ENCODE measurements at regions not wholly inside any gene's neighbourhood (a gene's known extent, or its start where the extent isn't known, plus 50 kb on each side); places are given as distances from the start of the nearest gene placed in this dataset.

DNA sequence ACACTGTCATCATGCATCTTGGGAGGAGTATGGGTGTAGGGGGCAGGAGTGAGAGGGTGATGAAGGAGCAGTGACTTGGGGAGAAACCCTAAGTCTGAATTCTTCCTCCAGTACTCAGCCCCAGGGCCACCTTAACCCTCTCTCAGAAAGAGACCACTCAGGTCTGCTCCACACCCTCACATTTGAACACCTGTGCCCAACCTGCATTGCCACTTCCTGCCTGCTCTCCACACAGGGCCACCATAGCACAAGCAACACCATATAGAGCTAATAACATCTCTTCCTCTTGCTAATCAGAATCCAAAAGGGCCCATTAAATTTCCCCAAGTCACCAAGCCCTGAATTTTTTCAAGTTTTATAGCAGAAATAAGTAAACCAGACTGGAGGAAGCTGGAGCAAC lies 278.7 kb downstream of the KDM5D start (continued):
- TF ChIP-seq, protein P1, sequence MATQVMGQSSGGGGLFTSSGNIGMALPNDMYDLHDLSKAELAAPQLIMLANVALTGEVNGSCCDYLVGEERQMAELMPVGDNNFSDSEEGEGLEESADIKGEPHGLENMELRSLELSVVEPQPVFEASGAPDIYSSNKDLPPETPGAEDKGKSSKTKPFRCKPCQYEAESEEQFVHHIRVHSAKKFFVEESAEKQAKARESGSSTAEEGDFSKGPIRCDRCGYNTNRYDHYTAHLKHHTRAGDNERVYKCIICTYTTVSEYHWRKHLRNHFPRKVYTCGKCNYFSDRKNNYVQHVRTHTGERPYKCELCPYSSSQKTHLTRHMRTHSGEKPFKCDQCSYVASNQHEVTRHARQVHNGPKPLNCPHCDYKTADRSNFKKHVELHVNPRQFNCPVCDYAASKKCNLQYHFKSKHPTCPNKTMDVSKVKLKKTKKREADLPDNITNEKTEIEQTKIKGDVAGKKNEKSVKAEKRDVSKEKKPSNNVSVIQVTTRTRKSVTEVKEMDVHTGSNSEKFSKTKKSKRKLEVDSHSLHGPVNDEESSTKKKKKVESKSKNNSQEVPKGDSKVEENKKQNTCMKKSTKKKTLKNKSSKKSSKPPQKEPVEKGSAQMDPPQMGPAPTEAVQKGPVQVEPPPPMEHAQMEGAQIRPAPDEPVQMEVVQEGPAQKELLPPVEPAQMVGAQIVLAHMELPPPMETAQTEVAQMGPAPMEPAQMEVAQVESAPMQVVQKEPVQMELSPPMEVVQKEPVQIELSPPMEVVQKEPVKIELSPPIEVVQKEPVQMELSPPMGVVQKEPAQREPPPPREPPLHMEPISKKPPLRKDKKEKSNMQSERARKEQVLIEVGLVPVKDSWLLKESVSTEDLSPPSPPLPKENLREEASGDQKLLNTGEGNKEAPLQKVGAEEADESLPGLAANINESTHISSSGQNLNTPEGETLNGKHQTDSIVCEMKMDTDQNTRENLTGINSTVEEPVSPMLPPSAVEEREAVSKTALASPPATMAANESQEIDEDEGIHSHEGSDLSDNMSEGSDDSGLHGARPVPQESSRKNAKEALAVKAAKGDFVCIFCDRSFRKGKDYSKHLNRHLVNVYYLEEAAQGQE (IDR thresholded peaks at IDR 0.05; ENCODE audit: low read depth): no peak
- TF ChIP-seq ELF1 (IDR thresholded peaks at IDR 0.05; ENCODE audit: borderline replicate concordance, low read depth) (no peak), JUND (IDR thresholded peaks at IDR 0.05) (no peak), RAD21 (IDR thresholded peaks at IDR 0.05; ENCODE audit: low read depth) (no peak), EZH2phosphoT487 (IDR thresholded peaks at IDR 0.05; ENCODE audit: borderline replicate concordance) (no peak), FOSL1 (IDR thresholded peaks at IDR 0.05; ENCODE audit: low read depth) (no peak)

DNA sequence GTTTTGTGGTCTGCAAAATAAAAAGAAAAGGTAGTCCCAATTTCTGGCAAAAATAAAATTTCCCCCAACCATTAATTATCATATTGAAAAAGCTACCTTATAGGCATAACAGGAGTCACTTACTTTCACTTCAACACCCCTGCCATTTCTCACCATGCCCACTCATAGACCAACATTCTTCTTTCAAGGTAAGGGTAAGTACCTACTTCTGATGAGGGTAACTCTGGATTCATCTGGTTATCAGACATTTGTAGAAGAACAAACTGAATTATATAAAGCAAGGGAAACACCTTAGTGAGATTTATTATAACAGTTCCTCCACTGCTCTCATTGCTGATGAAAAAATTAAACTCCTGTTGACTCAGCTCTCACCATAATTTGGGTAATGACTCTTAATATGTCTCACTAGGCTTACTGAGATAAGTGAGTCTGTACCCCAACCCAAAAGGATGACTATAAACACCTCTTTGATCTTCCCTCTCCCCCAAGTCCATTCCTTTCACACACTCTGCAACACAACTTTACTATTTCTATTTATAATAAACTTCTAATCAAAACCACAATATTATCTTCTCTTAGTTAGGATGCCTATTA lies 287.6 kb downstream of the KDM5D start:
- ChIA-PET POLR2A (no interaction called here), CTCF (no interaction called here), RAD21 (ENCODE audit: low non-redundant PET in 1 of 2, low total read pairs in 2 of 2, uncharacterized antibody in 2 of 2, unreplicated experiment in 2 of 2) (no interaction called here)
- Histone ChIP-seq H3K36me3 (ENCODE audit: control insufficient read depth in 1 of 2, insufficient read depth in 2 of 2, low read length in 2 of 2) (no peaks in the 10 kb centered on the region), H3K9me3 (ENCODE audit: control insufficient read depth in 1 of 2, insufficient read depth in 1 of 2, low read depth in 1 of 2, low read length in 2 of 2) (no peaks in the 10 kb centered on the region), H3K4me2 (ENCODE audit: low read length) (no peak overlapping the region), H3K79me2 (ENCODE audit: insufficient read depth, low read length) (no peaks in the 10 kb centered on the region), H3K27ac (ENCODE audit: low read depth, low read length) (no peak overlapping the region), H3K4me3 (replicated peaks in 1 of 2; ENCODE audit: low read depth in 1 of 2, low read length in 2 of 2) (no peak overlapping the region), H3K27me3 (ENCODE audit: insufficient read depth, low read length) (no peaks in the 10 kb centered on the region), H3K9me2 (ENCODE audit: insufficient read depth) (no peaks in the 10 kb centered on the region), H3K9ac (ENCODE audit: low read length) (no peak overlapping the region), H2AFZ (ENCODE audit: low read depth, low read length, poor library complexity, severe bottlenecking) (no peak overlapping the region), H3K4me1 (ENCODE audit: control insufficient read depth in 1 of 2, insufficient read depth in 2 of 2, low read length in 2 of 2) (no peaks in the 10 kb centered on the region), H4K20me1 (ENCODE audit: insufficient read depth) (no peaks in the 10 kb centered on the region)
- intact Hi-C loops (cut with micrococcal nuclease): no loop called here
- DNase-seq (ENCODE audit: low read depth, low spot score) (no peak), ATAC-seq (no peak)
- BruUV-seq (replicated peaks): no TSS peak
- TF ChIP-seq POLR2A (IDR thresholded peaks at IDR 0.05; ENCODE audit: borderline replicate concordance, extremely low read depth, insufficient read depth, insufficient read length) (no peak), YY1 (IDR thresholded peaks at IDR 0.05; ENCODE audit: extremely low read depth, insufficient replicate concordance, low read depth, low read length) (no peak), JUND (IDR thresholded peaks at IDR 0.05) (no peak), RAD21 (IDR thresholded peaks at IDR 0.05; ENCODE audit: low read depth) (no peak), POLR2AphosphoS5 (IDR thresholded peaks at IDR 0.05; ENCODE audit: low read depth, low read length) (no peak), SIN3A (IDR thresholded peaks at IDR 0.05; ENCODE audit: low read depth) (no peak)
- TF ChIP-seq, protein P2, sequence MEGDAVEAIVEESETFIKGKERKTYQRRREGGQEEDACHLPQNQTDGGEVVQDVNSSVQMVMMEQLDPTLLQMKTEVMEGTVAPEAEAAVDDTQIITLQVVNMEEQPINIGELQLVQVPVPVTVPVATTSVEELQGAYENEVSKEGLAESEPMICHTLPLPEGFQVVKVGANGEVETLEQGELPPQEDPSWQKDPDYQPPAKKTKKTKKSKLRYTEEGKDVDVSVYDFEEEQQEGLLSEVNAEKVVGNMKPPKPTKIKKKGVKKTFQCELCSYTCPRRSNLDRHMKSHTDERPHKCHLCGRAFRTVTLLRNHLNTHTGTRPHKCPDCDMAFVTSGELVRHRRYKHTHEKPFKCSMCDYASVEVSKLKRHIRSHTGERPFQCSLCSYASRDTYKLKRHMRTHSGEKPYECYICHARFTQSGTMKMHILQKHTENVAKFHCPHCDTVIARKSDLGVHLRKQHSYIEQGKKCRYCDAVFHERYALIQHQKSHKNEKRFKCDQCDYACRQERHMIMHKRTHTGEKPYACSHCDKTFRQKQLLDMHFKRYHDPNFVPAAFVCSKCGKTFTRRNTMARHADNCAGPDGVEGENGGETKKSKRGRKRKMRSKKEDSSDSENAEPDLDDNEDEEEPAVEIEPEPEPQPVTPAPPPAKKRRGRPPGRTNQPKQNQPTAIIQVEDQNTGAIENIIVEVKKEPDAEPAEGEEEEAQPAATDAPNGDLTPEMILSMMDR (IDR thresholded peaks at IDR 0.05 in 2 of 3, conservative IDR thresholded peaks at IDR 0.05 in 1 of 3; ENCODE audit: borderline replicate concordance in 1 of 3, insufficient read depth in 1 of 3, low read depth in 2 of 3, low read length in 2 of 3): no peak
- TF ChIP-seq, protein P1 (IDR thresholded peaks at IDR 0.05; ENCODE audit: low read depth): no peak
- TF ChIP-seq, protein P3, sequence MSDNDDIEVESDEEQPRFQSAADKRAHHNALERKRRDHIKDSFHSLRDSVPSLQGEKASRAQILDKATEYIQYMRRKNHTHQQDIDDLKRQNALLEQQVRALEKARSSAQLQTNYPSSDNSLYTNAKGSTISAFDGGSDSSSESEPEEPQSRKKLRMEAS (IDR thresholded peaks at IDR 0.05): no peak
